Activated CD4-positive, alpha-beta T cell treated with anti-CD3 and anti-CD28 coated beads, Interleukin-2, amount 50 U/mL, for 48 hours (primary cell): ENCODE measurements at regions not wholly inside any gene's neighbourhood (a gene's known extent, or its start where the extent isn't known, plus 50 kb on each side); places are given as distances from the start of the nearest gene placed in this dataset.

Experiments used
- DNase-seq, 2 experiments: peaks; one replicate each; pipeline ENCODE4 v3.0.0-alpha.2; 2020

GRCh38 chr2:145258903-145259579, 739.1 kb upstream of the ZEB2 start:
- DNase-seq: no peak

DNA sequence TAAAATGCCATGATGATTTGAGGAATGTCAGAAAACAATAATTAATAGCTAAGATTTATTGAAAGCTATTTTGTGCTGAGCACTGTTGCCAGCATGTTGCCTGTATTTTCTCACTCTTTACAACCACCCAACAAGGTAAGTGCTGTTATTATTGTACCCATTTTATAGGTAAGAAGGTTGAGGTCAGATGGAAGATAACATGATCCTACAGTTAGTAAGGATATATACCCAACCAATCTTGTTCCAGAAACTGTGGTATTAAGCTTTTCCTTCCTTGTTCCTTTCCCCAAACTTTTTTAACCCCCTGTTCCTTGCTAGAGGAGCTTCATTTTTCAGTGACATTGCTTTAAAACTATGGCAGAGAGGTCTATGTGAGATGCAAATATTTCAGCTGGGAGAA, 738.0 kb upstream of the ZEB2 start:
- no peak for DNase-seq

GRCh38 chr2:145256551-145256950, 736.6 kb upstream of the ZEB2 start:
- DNase-seq: no peak

DNA sequence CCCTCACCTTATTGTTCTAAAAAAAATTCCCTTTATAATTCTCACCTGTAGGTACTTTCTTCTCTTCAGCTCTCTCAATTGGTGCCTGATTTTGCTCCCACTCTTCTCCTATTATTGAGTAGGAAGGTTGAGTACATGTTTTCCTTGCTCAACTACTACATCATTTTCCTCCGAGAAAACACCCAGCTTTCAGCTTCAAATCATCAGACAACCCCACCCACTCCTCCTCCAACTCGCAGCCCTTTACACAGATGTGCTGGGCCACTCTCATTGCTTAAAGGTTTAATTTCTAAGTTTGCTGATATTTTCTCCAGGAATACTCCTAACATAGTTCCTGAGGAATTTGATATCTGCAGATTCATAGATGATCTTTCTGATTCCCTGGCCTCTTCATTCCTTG, 734.4 kb upstream of the ZEB2 start:
- DNase-seq: no peak

- DNase-seq: no peak
Measured at GRCh38 chr2:145253492-145253891, 733.6 kb upstream of the ZEB2 start.

DNA sequence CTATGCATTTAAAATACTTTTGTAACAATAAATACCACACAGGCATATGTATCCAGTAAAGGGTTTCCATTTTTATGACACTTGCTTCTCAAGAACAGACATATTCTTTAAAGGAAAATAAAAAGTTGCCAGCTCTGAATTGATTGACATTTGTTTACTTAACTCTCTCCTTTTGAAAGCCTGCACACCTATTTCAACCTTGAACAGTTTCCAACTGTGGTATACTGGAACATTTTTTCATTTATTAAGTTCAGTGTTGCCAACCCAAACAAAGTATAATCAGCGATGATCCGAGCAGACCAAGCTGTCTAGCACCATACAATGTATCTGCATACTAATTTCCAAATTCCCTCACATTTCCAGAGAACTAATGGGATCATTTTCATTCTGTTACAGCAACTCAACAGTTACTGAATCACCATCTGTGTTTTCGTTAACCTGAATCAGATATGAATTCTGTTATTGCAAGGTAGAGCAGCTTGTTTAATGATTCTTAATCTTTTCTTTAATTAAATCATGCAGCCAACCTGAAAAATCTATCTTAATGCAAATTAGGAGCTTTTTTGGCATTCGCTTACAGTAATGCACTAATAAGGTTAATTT, 725.5 kb upstream of the ZEB2 start:
- DNase-seq: no peak

GRCh38 chr2:145235312-145235711, 715.4 kb upstream of the ZEB2 start:
- DNase-seq: no peak

DNA sequence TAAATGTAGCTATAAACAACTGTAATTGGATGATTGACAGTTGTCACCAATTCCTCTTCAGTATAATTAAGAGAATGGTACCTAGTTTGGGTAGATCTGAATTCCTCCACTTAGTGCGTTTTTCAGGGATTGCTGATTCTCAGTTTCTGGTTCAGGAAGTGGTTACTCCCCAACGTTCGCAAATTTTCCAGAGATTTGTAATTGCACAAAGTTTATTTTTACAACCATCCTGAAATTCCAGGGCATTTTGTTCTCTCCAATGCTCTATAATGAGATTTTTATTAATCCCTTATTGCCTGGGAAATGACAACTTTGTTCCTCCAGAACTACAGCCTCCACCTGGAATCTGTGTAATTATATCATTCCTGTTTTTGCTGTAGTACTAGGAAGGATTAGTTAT, 710.6 kb upstream of the ZEB2 start:
- no peak for DNase-seq

- DNase-seq: no peak
Measured at GRCh38 chr2:145228506-145228905, 708.6 kb upstream of the ZEB2 start.

- DNase-seq: no peak
Measured at GRCh38 chr2:145226901-145227300, 707.0 kb upstream of the ZEB2 start.

DNA sequence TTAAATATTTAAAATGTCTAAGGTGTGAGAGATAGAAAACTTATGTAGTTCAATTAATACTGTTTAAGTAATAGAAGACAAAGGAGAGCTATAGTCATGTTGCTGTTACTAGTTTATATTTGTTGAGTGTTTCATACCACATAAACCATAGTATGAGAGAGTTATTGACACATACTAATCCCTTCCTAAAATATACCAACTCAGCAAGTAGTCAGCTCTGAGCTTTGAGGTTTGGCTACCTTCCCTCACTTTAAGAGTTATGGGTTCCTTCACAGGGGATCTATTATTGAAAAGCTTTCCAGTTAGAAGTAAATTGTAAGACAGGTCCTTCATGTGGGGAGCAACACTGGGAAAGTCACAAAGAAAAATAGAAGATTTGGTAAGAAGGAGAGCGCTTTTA, 701.6 kb upstream of the ZEB2 start:
- no peak for DNase-seq

DNA sequence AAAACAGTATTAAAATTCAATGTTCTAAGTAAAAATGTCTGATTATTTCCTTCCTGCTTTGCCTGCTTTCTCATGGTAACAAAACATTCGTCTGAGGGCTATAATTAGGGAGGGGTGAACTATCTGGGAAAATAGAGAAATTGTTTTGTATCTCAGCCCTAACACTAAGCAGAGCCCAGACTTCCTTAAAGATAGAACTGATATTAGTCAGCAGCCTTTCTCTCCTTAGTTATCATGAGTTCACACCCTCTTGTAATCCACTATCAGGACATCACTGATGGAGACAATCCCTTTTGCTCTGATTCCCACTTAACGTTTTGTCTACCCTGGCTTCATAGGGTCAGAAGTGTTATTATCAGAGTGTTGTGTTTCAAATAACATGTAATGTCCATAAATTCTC, 701.1 kb upstream of the ZEB2 start:
- no peak for DNase-seq

DNA sequence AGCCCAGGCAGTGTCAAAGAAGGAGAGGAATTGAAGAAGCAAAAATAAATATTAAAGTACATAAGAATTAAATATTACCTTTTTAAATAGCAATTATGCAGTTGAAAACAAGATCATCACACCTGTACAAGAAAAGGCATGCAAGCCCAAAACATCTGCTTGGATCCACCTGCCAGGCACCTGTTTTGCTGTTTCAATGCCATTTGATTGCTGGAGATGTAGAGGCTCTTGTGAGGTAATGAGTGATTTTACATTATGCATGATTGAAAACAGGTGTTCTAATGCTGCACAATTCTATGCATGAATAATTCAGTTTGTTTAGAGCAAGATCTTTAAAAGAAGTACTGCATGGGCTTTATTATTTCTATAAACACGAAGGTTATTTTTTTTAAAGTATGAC, 700.6 kb upstream of the ZEB2 start:
- no peak for DNase-seq

DNA sequence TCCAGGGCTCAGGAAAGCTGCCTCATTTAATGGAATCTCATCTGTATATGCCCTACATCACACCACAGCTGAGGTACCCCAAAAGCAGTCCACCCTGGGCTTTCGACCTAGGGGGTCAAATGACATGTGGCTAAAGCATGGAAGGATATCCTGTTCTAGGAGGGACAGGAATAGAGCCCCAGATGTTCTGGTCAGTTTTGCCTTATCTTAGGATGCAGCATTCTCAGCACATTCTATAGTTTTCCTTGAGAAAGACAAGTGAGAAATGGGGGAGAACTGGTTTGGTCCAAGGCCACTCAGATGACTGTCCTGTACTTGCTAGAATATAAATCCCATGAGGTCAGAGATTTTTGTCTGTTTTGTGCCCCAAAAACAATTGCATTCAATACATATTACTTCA, 688.0 kb upstream of the ZEB2 start:
- DNase-seq: no peak

DNA sequence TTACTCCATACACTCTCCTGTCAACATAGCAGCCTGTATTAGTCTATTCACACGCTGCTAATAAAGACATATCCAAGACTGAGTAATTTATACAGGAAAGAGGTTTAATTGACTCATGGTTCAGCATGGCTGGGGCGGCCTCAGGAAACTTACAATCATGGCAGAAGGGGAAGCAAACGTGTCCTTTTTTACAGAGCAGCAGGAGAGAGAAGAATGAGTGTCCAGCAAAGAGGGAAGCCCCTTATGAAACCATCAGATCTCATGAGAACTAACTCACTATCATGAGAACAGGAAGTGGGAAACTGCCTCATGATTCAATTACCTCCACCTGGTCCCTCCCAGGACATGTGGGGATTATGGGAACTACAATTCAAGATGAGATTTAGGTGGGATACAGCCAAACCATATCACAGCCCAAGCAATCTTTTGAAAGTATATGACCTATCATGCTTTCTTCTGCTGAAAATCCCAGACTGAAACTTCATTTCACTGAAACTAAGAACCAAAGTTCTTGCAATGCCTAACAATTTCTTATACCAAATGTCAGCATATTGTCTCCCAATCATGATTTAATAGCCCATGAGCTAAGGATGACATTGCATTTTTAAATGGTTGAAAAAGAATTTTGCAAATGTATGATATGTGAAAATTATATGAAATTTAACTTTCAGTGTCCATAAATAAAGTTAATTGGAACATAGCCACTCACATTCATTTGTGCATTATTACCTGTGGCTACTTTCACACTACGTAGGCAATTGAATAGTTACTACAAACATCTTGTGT, 686.8 kb upstream of the ZEB2 start:
- DNase-seq: no peak

DNA sequence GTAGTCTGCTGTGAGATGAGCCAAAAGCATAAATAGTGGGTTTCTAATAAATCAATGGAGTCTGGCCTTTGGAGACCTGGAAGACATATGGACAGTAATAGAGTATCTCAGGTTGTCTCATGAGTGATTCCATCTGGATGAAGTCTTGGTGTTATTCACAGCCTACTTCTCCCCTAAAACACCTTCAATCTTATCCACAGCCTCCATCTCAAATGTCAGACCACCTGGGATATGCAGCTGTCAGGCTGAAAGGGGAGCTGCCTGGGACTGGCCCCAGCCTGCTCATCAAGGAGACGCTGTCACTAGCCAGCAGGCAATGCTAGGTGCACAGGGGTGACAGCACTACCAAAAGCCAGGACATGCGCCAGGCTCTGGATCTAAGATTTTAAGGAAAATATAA, 684.0 kb upstream of the ZEB2 start:
- DNase-seq: no peak

DNA sequence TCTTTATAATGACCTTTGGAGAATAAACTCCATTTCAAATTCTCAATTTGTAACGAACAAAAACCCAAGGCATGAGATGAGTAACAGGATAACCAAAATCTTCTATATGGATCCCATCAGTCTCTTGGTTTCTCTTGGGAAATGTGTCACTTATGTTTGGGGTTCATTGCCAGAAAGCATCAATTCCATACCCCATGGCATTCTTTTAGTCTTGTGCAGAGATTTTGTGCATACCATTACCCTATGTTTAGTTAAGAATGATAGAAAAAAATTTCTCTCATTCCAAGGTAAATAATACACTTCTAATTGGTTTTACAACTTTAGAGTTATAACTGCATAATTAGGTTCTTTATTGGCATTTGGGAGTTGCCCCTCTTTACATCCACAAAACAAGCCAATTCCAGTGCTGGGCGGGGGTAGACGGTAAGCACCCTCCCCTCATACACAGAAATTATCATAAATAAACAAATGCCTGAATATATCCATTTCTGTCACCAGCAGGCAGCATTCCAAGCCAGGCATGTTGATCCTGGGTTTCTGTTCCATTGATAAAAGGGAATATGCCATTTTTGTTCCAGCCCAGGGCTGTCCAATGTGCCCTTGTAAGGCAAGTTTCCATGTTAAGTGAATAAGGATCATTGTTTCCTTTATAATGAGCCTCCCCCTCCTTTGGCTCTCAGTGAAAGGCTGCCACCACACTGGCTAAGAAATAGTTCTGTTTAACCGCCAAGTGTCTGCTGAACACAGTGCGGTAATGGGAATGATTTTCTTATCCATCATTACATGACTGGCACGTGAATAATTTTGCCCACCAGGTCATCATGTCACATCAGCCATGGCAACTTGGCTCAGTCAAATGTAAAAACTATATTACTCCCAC, 680.1 kb upstream of the ZEB2 start:
- no peak for DNase-seq

DNA sequence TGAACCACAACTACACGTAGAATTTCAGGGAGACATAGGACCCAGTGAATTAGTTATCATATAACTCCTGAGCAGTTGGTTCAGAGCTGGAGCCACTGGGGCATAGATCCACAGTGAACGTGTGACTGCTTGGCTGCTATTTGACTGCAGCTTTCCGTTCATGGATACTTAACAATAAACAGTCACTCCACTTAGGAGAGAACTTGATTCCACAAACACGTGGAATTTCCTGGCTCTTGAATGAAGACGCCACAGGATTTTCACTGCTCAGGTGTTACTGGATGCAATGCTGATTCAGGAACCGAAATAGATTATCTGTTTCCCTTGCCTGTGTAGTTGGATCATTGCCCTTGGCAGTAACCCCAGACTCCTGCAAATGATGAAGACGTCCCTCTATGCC, 679.1 kb upstream of the ZEB2 start:
- no peak for DNase-seq

- no peak for DNase-seq
Measured at GRCh38 chr2:145198555-145198954, 678.6 kb upstream of the ZEB2 start.

DNA sequence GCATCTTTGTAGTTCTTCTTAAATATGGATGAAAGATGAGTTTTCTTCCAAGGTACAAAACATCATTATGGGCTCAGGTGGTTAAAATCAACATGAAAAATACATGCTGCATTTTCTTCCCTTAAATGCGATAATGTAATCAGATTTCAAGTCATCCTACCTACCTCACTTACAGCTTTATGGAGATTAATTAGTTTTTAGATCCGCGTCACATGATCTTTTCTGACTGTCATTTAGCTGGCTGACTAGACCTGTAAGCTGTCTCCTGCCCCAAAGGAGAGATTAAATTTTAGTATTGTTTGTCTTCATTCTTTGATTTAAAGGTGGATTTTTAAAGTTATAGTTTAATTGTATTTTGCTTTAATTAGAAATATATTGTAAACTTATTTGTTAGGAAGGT, 678.0 kb upstream of the ZEB2 start:
- no peak for DNase-seq

DNA sequence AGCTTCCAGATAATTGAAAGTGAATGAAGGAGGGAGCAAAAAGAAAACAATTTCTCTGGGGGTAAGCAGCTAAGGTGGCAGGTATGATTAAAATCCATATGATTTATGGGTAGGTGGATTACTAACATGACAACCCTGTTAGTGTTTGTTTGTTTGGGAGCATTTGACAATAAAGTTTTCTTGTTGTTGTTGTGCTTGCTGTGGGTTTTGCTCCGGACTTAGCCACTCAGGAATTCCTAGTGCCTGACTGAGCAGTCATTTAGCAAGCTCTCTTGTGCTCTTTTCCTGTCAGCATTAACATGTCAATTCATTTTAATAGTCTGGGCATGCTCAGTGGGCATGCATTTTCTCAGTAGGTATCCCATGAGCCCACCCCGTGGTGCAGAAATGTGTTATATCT, 674.8 kb upstream of the ZEB2 start:
- no peak for DNase-seq

GRCh38 chr2:145190031-145190703, 670.2 kb upstream of the ZEB2 start:
- DNase-seq: no peak

DNA sequence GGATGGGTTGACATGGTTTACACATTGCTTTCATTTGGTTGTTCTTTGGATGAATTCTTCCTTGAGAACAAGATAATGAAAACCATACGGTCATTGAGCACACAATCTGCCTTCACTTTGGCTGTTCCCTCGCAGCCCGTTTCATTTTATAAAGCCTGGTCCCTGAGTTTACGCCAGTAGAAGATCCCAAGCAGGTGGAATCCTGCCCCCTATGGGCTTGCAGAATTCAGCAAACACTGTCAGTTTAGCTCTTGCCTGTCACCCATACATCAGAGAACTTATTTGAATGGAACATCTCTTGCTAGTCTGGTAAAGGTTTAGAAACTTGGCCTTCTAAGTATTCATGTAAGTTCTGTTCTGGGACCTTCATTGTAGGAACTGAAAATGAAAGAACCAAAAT, 666.4 kb upstream of the ZEB2 start:
- DNase-seq: no peak
